Gastrocnemius medialis (tissue), 4 donors: ENCODE measurements at regions not wholly inside any gene's neighbourhood (a gene's known extent, or its start where the extent isn't known, plus 50 kb on each side); places are given as distances from the start of the nearest gene placed in this dataset.

Experiments used
- CTCF ChIP-seq, 5 experiments: fragments of 450-650 bp in 3 of 5; fragments of 200-600 bp in 2 of 5; sonication (generic) in 2 of 5; IDR thresholded peaks in 4 of 5; conservative IDR thresholded peaks in 1 of 5; 1 replicate in 4 of 5; 2 replicates in 1 of 5; pipeline ENCODE4 v1.5.1; 2016 to 2019; ENCODE audit warnings: antibody characterized with exemption in 5 of 5, mild to moderate bottlenecking in 3 of 5, moderate library complexity in 3 of 5
- POLR2A ChIP-seq, 2 donors: fragments of 450-650 bp; IDR thresholded peaks; one replicate each; pipeline ENCODE4 v1.6.1; 2017; ENCODE audit warnings: antibody characterized with exemption in 2 of 2, mild to moderate bottlenecking in 2 of 2, moderate library complexity in 2 of 2

- TF ChIP-seq CTCF (IDR thresholded peaks at IDR 0.05 in 4 of 5, conservative IDR thresholded peaks at IDR 0.05 in 1 of 5) (no peak), POLR2A (IDR thresholded peaks at IDR 0.05) (no peak)
These were observed 687.8 kb downstream of the EFNB2 start for GRCh38 chr13:105847527-105848291.
